K562 (cell line): ENCODE measurements at regions not wholly inside any gene's neighbourhood (a gene's known extent, or its start where the extent isn't known, plus 50 kb on each side); places are given as distances from the start of the nearest gene placed in this dataset.

Source experiments
- ATAC-seq: fragments of 200-7000 bp; cut with Tn5 transposase; 3 replicates; pipeline ENCODE4 v1.9.1; 2020; ENCODE audit warnings: moderate library complexity
- BruUV-seq: library from RNA; stranded (reverse); fragments of 400-500 nt; replicated peaks from 2 replicates; lab custom pipeline; 2021; lab: Mats Ljungman, UMichigan
- CTCF ChIA-PET: fragments of 300-600 bp; formaldehyde crosslinking; extraction: SDS; loops from one replicate; lab custom pipeline; 2021; ENCODE audit warnings: low intra/inter-chr PET ratio; lab: Yijun Ruan, JAX
- POLR2A ChIA-PET: fragments of 300-600, 350-650 bp; sonication (Branson Sonifier 250); formaldehyde crosslinking; extraction: SDS; loops from one replicate; lab custom pipeline; 2021; ENCODE audit warnings: antibody characterized with exemption, inconsistent platforms; lab: Yijun Ruan, JAX
- DNase-seq, 4 experiments: peaks; one replicate each; pipeline versions ENCODE4 v3.0.0 to v3.0.0-alpha.2; 2011 to 2018; ENCODE audit warnings: low spot score in 3 of 4, mixed read lengths in 3 of 4; ENCODE audit errors: extremely low read depth in 1 of 4
- FAIRE-seq: peaks from 2 replicates; lab custom pipeline; 2011; peaks lifted over from hg19 to GRCh38; lab: Jason Lieb, UNC
- H2AFZ ChIP-seq: 2 replicates; pipeline ENCODE4 v1.6.0; 2011; ENCODE audit warnings: low read depth, low read length, control low read depth, inconsistent platforms
- H3K27ac ChIP-seq: fragments of 200-600 bp; 3 replicates; pipeline ENCODE4 v1.8.0; 2011; ENCODE audit warnings: low read depth, mild to moderate bottlenecking, control low read depth, inconsistent platforms, low read length, moderate library complexity, mixed read lengths; ENCODE audit errors: extremely low read depth
- H3K27me3 ChIP-seq, 2 experiments: fragments of 300-600 bp in 1 of 2; 2 replicates in 1 of 2; 3 replicates in 1 of 2; pipeline versions ENCODE4 v1.6.0 to v1.8.0; 2011; ENCODE audit warnings: inconsistent platforms in 2 of 2, low read length in 2 of 2, mild to moderate bottlenecking in 1 of 2, mixed read lengths in 1 of 2, moderate library complexity in 1 of 2; ENCODE audit not compliant: control insufficient read depth in 2 of 2, insufficient read depth in 2 of 2
- H3K36me3 ChIP-seq: fragments of 300-600 bp; 3 replicates; pipeline ENCODE4 v1.8.0; 2011; ENCODE audit warnings: mild to moderate bottlenecking, low read length, inconsistent platforms; ENCODE audit not compliant: control insufficient read depth, insufficient read depth
- H3K4me1 ChIP-seq, 2 experiments: fragments of 200-600 bp in 1 of 2; replicated peaks in 1 of 2; 2 replicates in 1 of 2; 3 replicates in 1 of 2; pipeline versions ENCODE4 v1.5.1 to v1.8.0; 2011; ENCODE audit warnings: inconsistent platforms in 2 of 2, low read length in 2 of 2, mild to moderate bottlenecking in 1 of 2, mixed read lengths in 1 of 2, moderate library complexity in 1 of 2; ENCODE audit not compliant: control insufficient read depth in 2 of 2, insufficient read depth in 2 of 2
- H3K4me2 ChIP-seq: 2 replicates; pipeline ENCODE4 v1.6.1; 2011; ENCODE audit warnings: low read length, control low read depth, inconsistent platforms, mixed read lengths; ENCODE audit not compliant: insufficient read depth
- H3K4me3 ChIP-seq: fragments of 200-600 bp; sonication (generic), shearing (Covaris generic); 2 replicates; pipeline ENCODE4 v1.5.1; 2016; ENCODE audit warnings: control low read depth, inconsistent platforms
- H3K79me2 ChIP-seq: fragments of 200-600 bp; 3 replicates; pipeline ENCODE4 v1.8.0; 2011; ENCODE audit warnings: low read length, inconsistent platforms; ENCODE audit not compliant: control insufficient read depth, insufficient read depth
- H3K9ac ChIP-seq, 2 experiments: 2 replicates each; pipeline versions ENCODE4 v1.6.0 to v1.6.1; 2011; ENCODE audit warnings: low read depth in 2 of 2, low read length in 2 of 2, control low read depth in 1 of 2, inconsistent platforms in 1 of 2, mild to moderate bottlenecking in 1 of 2, mixed read lengths in 1 of 2; ENCODE audit not compliant: insufficient read depth in 1 of 2
- H3K9me1 ChIP-seq: one replicate; pipeline ENCODE4 v1.6.0; 2011; ENCODE audit warnings: inconsistent platforms, mild to moderate bottlenecking, low read length, moderate library complexity; ENCODE audit not compliant: control insufficient read depth, insufficient read depth
- H3K9me3 ChIP-seq: replicated peaks from 2 replicates; pipeline ENCODE4 v1.5.1; 2011; ENCODE audit warnings: low read depth, low read length, inconsistent platforms; ENCODE audit not compliant: control insufficient read depth, insufficient read depth
- H4K20me1 ChIP-seq: replicated peaks from 2 replicates; pipeline ENCODE4 v1.6.1; 2011; ENCODE audit warnings: low read length, inconsistent platforms, mixed read lengths; ENCODE audit not compliant: control insufficient read depth, insufficient read depth
- HCFC1 ChIP-seq: IDR thresholded peaks from 2 replicates; pipeline ENCODE4 v1.6.1; 2012; ENCODE audit warnings: low read depth, low read length, improper control_type of control experiment
- HEY1 ChIP-seq: fragments of 250-450 bp; sonication (Bioruptor Pico); IDR thresholded peaks from 2 replicates; pipeline ENCODE4 v1.5.0; 2020; ENCODE audit warnings: mild to moderate bottlenecking, moderate library complexity, borderline replicate concordance
- RFX7 ChIP-seq: fragments of 250-450 bp; sonication (Bioruptor Pico); IDR thresholded peaks from 2 replicates; pipeline ENCODE4 v1.5.1; 2021; ENCODE audit warnings: mild to moderate bottlenecking
- SMAD2 ChIP-seq: fragments of 150-350 bp; IDR thresholded peaks from 2 replicates; pipeline ENCODE4 v1.6.1; 2014; ENCODE audit warnings: low read depth, mild to moderate bottlenecking, low read length
- ZNF584 ChIP-seq: fragments of 200-800 bp; sonication (Bioruptor generic); IDR thresholded peaks from 2 replicates; pipeline ENCODE4 v1.6.1; 2016; ENCODE audit warnings: low read depth, mild to moderate bottlenecking, missing genetic modification characterization, missing compliant biosample characterization
- ZNF695 ChIP-seq: fragments of 450-650 bp; formaldehyde crosslinking; IDR thresholded peaks from 2 replicates; pipeline ENCODE4 v1.4.0; 2020; ENCODE audit warnings: mild to moderate bottlenecking, moderate library complexity
- WGBS: fragments of 100-300 bp; shearing (Covaris generic); methylation state at CpG from one replicate; pipeline ENCODE4 v1.1.6; 2016; ENCODE audit warnings: low coverage, mixed read lengths; ENCODE audit not compliant: insufficient coverage; ENCODE audit errors: missing lambda C conversion rate; 5-methylcytosine and 5-hydroxymethylcytosine counted together
- in situ Hi-C: fragments of 300-500 bp; cut with MboI; formaldehyde crosslinking; loops from 4 replicates; pipeline ENCODE4 v1.15.0; 2018; ENCODE audit warnings: inconsistent platforms, mixed read lengths
- intact Hi-C: fragments of 100-400 bp; cut with micrococcal nuclease; formaldehyde crosslinking; loops from 2 replicates; pipeline ENCODE4 v1.14.2; 2022
- TF ChIP-seq, protein P1 (sequence below): fragments of 250-450 bp; sonication (Bioruptor Pico); IDR thresholded peaks from 2 replicates; pipeline ENCODE4 v1.5.0; 2021; ENCODE audit warnings: mild to moderate bottlenecking, borderline replicate concordance

DNA sequence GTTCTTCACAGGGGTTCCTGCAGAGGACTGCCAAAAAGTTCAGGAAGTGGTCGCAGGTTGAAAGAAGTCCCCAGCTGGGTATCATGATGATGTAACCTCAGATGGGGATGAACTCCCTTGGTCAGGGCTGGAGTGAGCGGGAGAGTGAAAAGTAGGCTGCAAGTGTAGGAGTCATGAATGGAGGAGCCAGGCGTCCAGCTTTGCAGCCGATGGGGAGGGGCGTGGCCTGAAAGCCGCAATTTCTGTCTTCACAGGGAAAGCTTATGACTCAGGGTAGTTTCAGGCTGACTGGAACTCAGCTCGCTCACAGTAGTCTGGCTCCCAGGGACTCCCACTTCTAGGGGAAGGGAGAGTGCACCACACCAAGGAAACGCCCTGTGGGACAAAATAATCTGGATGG, 70.0 kb upstream of the HS3ST3A1 start:
- Histone ChIP-seq H3K9me1 (no peaks in the 10 kb centered on the region), H4K20me1 (no peaks in the 10 kb centered on the region), H3K4me2 (no peak overlapping the region), H3K9ac (no peak overlapping the region), H3K9me3 (no peaks in the 10 kb centered on the region), H3K27ac (no peak overlapping the region), H3K4me1 (no peaks in the 10 kb centered on the region), H3K4me3 (no peak overlapping the region), H2AFZ (no peak overlapping the region), H3K79me2 (no peaks in the 10 kb centered on the region), H3K36me3 (no peaks in the 10 kb centered on the region), H3K27me3 (no peaks in the 10 kb centered on the region; a peak in 1 of 5 replicates)
- POLR2A ChIA-PET = no interaction called here
- ATAC-seq (no peak), FAIRE-seq (no peak), DNase-seq (no peak)
- CTCF ChIA-PET = no interaction called here
- 0% methylated on average over 3 of the region's 8 CpGs for WGBS
- no TSS peak for BruUV-seq
- in situ Hi-C loops (no loop called here), intact Hi-C loops (no loop called here)
- no peak for TF ChIP-seq HCFC1
- TF ChIP-seq, protein P1, sequence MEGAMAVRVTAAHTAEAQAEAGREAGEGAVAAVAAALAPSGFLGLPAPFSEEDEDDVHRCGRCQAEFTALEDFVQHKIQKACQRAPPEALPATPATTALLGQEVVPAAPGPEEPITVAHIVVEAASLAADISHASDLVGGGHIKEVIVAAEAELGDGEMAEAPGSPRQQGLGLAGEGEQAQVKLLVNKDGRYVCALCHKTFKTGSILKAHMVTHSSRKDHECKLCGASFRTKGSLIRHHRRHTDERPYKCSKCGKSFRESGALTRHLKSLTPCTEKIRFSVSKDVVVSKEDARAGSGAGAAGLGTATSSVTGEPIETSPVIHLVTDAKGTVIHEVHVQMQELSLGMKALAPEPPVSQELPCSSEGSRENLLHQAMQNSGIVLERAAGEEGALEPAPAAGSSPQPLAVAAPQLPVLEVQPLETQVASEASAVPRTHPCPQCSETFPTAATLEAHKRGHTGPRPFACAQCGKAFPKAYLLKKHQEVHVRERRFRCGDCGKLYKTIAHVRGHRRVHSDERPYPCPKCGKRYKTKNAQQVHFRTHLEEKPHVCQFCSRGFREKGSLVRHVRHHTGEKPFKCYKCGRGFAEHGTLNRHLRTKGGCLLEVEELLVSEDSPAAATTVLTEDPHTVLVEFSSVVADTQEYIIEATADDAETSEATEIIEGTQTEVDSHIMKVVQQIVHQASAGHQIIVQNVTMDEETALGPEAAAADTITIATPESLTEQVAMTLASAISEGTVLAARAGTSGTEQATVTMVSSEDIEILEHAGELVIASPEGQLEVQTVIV (CRISPR knock-in tag) = no peak
- TF ChIP-seq ZNF584 (CRISPR knock-in tag) = no peak
- no peak for TF ChIP-seq SMAD2
- no peak for TF ChIP-seq RFX7
- no peak for TF ChIP-seq ZNF695 (CRISPR knock-in tag)
- no peak for TF ChIP-seq HEY1
